ENCODE measurements at regions not wholly inside any gene's neighbourhood (a gene's known extent, or its start where the extent isn't known, plus 50 kb on each side); places are given as distances from the start of the nearest gene placed in this dataset.
"Not testable (repeated sequence)": the region's sequence is repeated elsewhere in the genome, so short reads cannot be mapped to it uniquely, and the experiment has no call there.

DNA sequence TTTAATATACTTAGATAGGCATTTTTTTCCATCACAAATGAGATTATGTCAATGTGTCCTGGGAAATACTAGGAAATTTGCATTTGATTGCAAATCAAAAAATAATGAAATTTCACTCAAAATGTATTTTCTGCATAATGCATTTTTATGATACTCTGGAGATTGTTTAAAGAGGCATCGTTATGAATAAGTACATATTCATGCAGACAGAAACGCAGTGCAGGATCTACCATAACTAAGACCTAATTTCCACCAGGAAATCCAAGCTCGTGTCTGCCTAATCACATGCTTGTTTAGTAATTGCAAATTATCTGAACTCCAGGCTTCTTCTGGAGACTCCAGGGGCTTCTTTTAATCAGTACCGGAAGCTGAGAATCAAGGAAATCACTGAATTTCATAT, 163.5 kb upstream of the MXRA5 start:
- no peak for DNase-seq (ENCODE audit: low read depth)

DNA sequence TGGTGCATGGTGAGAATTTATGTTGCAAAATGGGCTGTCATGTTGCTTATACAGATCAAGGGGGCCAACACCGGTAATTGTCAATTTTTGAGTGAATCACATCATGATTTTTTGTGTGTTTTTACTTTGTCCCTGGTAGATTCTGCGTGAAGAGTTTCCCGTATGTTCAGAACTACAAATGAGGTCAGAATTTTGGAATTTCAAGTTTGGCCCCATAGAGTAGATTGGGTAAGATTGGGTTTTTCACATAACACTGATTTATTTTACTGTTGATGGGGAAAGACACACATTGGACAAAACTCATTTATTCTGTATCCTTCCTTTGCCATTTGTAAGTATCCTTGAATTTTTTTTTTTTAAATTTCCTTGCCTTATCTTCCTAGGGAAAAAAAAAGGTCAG, 158.5 kb upstream of the MXRA5 start:
- no peak for DNase-seq (ENCODE audit: low read depth)

GRCh38 chrX:3501833-3502535, 155.5 kb upstream of the MXRA5 start:
- no peak for DNase-seq (ENCODE audit: low read depth)

- not testable (repeated sequence) for DNase-seq (ENCODE audit: low read depth)
Observed at GRCh38 chrX:3495836-3496769, 149.7 kb upstream of the MXRA5 start.

- DNase-seq (ENCODE audit: low read depth): no peak
Observed at GRCh38 chrX:3493605-3494004, 147.2 kb upstream of the MXRA5 start.

- DNase-seq (ENCODE audit: low read depth): no peak
Observed at GRCh38 chrX:3485727-3486126, 139.3 kb upstream of the MXRA5 start.

GRCh38 chrX:3479026-3479425, 132.6 kb upstream of the MXRA5 start:
- no peak for DNase-seq (ENCODE audit: low read depth)

GRCh38 chrX:3476973-3477372, 130.5 kb upstream of the MXRA5 start:
- no peak for DNase-seq (ENCODE audit: low read depth)

GRCh38 chrX:3470211-3470679, 123.8 kb upstream of the MXRA5 start:
- DNase-seq (ENCODE audit: low read depth): not testable (repeated sequence)

DNA sequence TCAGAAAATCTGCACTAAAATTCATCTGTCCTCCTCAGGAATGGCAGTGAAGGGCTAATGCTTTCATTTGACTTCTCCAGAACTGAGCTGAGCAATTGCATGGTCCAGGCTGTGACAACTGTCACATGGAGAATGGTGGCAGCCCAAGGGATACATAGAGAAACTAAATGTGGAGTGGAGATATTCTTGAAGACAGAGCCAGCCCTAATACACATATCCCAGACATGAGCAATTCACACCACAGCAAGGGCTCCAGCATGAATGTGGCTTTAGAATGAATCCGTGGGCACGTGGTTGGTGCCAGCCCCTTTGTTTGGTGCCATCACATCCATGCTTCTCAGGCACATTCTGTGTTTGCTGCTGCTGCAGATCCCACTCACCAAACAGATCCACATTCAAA, 121.6 kb upstream of the MXRA5 start:
- no peak for DNase-seq (ENCODE audit: low read depth)

DNA sequence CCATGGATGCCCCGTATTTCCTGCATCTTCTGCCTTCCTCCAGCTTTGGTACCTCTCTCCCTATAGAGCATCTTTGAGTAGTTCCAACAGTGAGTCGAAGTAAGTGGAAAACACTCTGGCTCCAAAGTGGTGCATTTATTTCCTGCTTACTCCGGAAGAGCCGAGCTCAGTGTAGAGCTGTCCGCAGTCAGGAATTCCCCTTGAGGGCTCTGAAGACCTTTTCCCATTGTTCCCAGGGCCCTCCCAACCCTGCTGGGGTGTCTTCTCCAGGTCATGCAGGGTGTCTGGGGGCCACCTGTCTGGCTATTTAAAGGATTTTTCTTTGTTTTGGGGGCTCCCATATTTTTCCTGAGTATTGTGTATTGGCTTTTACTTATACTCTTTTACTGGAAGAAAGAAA, 118.6 kb upstream of the MXRA5 start:
- no peak for DNase-seq (ENCODE audit: low read depth)

DNA sequence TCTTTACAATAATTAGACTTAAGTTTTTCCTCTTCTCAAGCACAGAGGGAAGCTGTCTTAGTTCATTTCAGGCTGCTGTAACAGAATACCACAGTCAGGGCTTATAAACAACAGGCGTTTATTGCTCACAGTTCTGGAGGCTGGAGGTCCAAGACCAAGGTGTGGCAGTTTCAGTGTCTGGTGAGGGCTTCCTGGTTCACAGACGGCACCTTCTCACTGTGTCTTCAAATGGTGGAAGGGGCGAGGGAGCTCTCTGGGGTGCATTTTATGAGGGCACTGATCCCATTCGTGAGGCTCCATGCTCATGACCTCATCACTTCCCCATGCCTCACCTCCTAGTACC, 115.7 kb upstream of the MXRA5 start:
- no peak for DNase-seq (ENCODE audit: low read depth)

- no peak for DNase-seq (ENCODE audit: low read depth)
Observed at GRCh38 chrX:3461397-3462165, 115.1 kb upstream of the MXRA5 start.

DNA sequence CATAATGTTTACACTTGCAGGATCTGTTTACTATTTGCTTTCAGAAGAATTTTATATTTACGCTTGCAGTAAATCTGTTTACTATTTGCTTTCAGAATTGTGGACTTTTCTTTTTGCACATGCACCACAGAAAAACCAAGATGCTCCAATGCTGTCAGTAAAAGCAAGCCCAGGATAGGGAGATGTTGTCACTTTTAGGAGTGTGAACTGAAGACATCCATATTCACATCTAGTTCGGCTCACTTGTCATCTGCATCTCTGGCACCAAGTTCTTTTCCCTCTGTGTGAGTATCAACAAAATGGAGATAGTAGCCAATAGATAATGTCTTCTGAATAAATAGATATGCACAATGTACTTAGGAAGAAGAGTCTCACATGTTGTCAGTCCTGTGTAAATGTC, 109.3 kb upstream of the MXRA5 start:
- no peak for DNase-seq (ENCODE audit: low read depth)

DNA sequence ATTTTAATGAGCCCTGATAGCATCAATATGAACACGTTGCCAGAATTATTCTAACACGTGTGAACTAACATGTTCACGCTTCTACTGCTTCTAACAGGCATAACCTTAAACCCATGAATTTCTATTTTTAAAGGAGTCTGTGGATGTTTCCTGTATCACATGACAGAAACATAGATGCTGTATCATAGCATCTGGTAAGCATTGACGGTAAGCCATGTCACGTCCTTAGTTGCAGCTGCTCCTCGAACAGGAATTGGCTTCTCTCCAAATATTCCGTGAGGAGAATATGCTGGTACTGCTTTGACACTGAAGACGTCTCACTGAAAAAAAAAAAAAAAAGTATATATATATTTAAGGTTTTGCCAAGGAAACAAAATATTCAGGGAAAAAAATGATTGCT, 105.1 kb upstream of the MXRA5 start:
- no peak for DNase-seq (ENCODE audit: low read depth)

DNA sequence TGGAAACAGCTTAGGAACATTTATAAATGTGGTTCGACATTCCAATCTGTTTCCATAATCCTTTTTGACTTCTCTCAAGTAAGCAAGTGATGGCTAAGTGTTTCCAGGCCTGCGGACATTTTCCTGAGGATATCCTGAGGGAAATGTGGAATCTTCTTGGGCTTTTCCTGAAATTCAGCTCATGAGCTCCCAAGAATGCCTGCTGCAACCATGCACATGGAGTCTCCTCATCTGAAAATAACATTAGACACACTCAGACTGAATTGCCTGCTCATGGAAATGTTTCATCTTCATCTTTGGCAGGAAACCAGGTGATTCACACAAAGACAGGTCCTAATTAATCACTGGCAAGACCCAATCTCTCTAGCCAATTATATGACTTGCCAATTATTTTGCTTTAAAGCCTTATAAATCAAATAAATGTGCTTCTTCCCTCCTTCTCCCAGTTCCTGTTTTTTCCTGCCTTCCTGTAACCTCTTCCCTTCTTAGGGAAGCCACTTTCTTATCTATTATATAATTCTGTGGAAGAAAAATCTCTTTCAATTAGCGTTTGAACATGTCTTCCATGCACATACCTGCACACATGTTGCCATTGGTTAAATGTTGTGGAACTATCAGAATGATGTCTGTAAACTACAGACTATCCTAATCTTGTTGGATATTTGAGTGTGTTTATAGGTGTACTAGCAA, 104.6 kb upstream of the MXRA5 start:
- DNase-seq (ENCODE audit: low read depth): peak; percentile 81

DNA sequence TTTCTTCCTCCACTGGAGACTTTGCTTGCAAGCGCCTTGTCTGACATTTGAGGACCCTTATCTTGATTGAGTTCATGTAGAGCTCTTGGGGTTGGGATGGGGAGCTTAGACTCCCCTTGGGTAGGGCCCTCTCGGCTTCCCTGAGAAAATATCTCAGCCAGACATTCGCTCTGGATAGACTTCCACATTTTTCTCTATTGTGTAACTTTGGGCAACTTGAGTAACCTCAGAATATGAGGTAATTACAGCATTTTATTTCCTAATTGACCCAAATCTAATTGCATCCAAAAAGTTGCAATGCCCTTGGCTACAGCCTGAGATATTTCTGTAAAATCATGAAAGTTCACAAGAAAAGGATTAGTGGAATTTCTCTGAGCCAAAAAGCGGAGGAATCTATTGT, 102.8 kb upstream of the MXRA5 start:
- DNase-seq (ENCODE audit: low read depth): no peak

DNA sequence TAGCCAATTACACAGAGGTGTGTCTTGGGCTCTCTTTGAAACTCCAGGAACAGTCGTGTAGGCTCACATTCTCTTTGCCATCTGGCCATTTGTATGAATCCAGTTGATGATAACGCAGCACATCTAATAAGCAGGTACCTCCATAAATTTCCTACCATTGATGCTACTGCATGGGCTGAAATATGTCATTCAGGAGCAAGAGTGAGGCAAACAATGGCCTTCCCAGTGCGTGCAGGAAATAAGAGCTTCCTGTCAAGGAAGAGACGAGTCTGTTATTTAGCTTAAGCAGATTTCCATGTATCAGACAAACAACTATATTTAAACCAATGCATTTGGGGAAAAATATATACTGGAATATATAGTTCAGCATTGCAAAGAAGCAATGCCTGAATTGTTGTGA, 102.1 kb upstream of the MXRA5 start:
- no peak for DNase-seq (ENCODE audit: low read depth)

- DNase-seq (ENCODE audit: low read depth): no peak
Observed at GRCh38 chrX:3445806-3446490, 99.5 kb upstream of the MXRA5 start.

DNA sequence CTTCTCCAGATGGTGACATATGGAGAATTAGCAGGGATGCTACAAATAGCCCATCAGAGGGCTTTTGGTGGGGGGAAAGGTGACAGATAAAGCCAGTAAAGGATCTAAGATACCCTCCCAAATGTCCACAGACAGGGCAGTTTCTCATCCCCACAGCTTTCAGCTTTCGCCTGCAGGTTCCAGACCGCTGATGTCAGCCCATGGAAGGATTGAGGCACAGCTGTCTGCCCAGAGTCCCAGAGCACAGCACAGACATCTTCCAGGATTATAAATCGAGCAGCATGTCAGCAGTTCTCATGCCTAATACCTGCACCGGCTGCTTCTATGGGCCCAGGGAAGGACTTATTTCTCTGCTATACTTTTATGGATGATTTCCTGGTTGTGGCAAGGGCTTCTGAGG, 96.7 kb upstream of the MXRA5 start:
- no peak for DNase-seq (ENCODE audit: low read depth)

- DNase-seq (ENCODE audit: low read depth): no peak
Observed at GRCh38 chrX:3442691-3443090, 96.2 kb upstream of the MXRA5 start.

Data from forelimb muscle (tissue), 1 donor.